ENCODE measurements at regions not wholly inside any gene's neighbourhood (a gene's known extent, or its start where the extent isn't known, plus 50 kb on each side); places are given as distances from the start of the nearest gene placed in this dataset.
"Not testable (repeated sequence)": the region's sequence is repeated elsewhere in the genome, so short reads cannot be mapped to it uniquely, and the experiment has no call there.

DNA sequence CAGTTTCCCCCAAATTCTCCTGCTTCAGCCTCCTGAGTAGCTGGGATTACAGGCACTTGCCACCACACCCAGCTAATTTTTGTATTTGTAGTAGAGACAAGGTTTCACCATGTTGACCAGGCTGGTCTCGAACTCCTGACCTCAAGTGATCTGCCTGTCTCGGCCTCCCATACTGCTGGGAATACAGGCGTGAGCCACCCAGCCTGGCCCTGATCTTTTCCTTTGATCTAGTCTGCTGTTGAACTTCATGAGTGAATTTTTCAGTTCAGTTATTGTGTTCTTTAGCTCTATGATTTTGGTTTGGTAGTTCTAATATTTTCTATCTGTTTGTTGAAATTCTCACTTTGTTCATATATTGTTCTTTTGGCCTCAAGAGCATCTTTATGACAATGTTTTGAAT, 83.4 kb upstream of the RAP2C start:
- H3K9me3 Mint-ChIP-seq, H3K4me3 Mint-ChIP-seq, H3K27me3 Mint-ChIP-seq, H3K27ac Mint-ChIP-seq, H3K4me1 Mint-ChIP-seq, H3K36me3 Mint-ChIP-seq: not testable (repeated sequence)

DNA sequence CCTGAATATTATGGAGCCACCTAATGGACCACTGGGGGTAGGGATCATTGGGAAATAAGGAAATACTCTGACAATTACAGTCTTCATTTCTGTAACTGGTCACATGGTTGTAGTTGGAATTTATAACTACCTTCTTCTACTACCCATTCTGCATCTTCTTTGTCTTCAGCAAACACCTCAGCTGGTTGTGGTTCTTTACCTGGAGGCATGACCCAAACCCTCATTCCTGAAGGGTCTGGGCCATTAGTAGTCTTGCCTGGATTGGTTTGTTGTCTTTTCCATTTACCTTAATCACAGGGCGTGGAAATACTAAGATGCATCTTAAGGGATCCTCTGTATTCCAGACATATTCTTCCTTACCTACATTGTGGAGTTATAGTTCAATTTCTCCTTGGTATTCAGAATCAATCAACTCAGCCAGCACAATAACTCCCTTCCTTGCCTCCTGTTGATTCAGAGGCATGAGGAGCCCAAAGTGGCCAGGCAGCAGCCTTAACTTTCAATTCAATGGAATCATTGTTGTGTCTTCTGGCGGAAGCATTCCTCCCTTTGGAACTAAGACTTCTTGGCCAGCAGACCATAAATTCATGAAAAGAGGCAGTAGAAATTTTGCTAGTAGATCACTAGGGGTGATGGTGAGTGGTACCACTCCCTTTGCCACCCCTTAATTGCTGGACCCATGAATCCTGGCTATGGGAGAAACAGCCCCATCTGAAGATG, 75.7 kb upstream of the RAP2C start:
- H3K27ac Mint-ChIP-seq, result no peak overlapping the region
- H3K4me1 Mint-ChIP-seq, result no peaks in the 10 kb centered on the region
- peaks cover 0 to 2% (median 0%) of the 10 kb centered on the region in 3 donors for H3K9me3 Mint-ChIP-seq
- H3K4me3 Mint-ChIP-seq, result no peak overlapping the region
- peaks cover 1% of the 10 kb centered on the region for H3K27me3 Mint-ChIP-seq
- H3K36me3 Mint-ChIP-seq, result peaks cover 2% of the 10 kb centered on the region

DNA sequence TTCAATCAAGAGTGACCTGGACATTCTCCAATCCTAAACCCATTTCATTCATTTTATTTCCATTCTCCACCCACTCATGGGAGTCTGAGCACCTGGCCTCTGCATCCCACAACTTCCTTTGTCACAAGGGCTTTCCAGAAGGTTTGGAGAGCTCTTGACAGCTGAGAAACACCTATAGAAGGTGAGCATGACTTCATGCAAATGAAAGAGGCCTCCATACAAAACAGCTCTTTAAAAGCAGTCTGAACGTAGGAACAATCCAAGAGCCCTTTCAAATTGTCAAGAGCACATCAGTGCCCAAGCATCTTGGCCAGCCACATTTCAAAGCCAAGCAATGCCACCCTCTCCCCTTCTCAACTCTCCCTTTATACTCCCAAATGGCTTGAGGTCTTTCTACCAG, 74.9 kb upstream of the RAP2C start:
- Mint-ChIP-seq H3K36me3 (peaks cover 2% of the 10 kb centered on the region), H3K27me3 (no peaks in the 10 kb centered on the region), H3K4me3 (no peak overlapping the region), H3K27ac (no peak overlapping the region), H3K4me1 (no peaks in the 10 kb centered on the region), H3K9me3 (peaks cover 0 to 2% (median 0%) of the 10 kb centered on the region in 3 donors)

DNA sequence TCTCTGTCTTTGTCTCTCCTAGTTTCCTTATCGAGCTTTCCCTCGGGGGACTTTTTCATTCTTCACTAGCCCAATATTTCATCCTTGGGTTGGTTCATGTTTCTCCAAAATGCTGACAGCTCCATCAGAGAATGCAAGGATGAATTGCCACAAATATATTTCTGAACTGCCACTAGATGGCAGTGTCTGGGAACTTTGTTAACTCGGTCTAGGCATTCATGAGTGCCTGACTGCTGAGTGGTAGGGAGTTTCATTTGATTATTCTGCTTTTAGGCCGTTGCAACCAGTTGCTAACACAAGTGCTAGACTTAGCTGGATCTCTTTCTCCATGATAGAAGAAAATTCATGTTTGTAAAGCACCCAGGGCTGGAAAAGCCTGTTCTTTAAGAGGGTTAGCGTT, 73.5 kb upstream of the RAP2C start:
- Mint-ChIP-seq H3K4me1 (no peaks in the 10 kb centered on the region), H3K36me3 (peaks cover 2% of the 10 kb centered on the region), H3K9me3 (no peaks in the 10 kb centered on the region), H3K27me3 (peaks cover 4% of the 10 kb centered on the region), H3K4me3 (no peak overlapping the region), H3K27ac (no peak overlapping the region)

DNA sequence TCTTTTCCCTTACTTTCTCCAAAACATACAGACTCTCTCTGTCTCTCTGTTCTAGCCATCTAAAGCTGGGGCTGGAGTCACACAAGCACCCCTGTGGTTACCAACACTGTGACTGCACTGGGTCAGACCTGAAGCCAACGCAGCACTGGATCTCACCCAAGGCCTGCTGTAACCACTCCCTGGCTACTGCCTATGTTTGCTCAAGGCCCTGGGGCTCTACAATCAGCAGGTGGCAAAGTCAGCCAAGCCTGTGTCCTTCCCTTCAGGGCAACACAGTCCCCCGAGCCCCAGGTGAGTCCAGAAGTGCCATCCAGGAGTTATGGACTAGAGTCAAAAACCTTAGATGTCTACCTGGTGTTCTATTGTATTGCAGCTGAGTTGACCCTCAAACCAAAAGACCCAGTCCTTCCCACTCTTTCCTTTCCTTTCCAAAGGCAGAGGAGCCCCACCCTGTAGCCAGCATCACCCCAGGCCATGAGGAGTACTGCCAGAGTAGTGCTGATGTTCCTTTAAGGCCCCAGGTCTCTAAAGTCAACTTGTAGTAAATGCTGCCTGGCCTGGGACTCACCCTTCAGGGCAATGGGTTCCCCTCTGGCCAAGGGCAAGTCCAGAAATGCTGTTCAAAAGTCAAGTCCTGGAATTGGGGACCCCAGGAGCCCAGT, 58.8 kb upstream of the RAP2C start:
- no peaks in the 10 kb centered on the region for H3K9me3 Mint-ChIP-seq
- H3K27me3 Mint-ChIP-seq, result no peaks in the 10 kb centered on the region
- H3K27ac Mint-ChIP-seq, result no peak overlapping the region
- H3K4me3 Mint-ChIP-seq, result no peak overlapping the region
- H3K4me1 Mint-ChIP-seq, result no peaks in the 10 kb centered on the region
- H3K36me3 Mint-ChIP-seq, result no peaks in the 10 kb centered on the region

DNA sequence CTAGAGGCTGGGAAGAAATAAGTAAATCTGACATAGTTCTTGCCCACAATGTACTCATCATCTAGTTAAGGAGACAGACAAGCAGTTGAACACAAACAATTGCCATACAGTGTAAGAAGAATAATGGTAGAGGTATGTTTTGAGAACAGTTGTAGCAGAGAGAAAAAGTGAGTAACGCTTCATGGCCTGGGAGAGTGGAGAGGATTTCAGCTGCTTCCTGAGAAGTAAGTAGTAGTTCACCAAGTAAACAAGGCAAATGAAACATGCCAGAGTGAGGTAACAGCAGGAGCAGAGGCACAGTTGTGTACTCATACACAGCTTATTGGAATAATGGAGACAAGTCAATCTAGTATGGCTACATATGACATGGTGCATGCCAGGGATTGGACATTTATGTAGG, 53.6 kb upstream of the RAP2C start:
- H3K36me3 Mint-ChIP-seq, result peaks cover 2% of the 10 kb centered on the region
- H3K4me1 Mint-ChIP-seq, result no peaks in the 10 kb centered on the region
- H3K27ac Mint-ChIP-seq, result peak overlapping the region in 1 of 3 donors; percentile 9
- no peaks in the 10 kb centered on the region for H3K27me3 Mint-ChIP-seq
- H3K9me3 Mint-ChIP-seq, result no peaks in the 10 kb centered on the region
- no peak overlapping the region for H3K4me3 Mint-ChIP-seq

DNA sequence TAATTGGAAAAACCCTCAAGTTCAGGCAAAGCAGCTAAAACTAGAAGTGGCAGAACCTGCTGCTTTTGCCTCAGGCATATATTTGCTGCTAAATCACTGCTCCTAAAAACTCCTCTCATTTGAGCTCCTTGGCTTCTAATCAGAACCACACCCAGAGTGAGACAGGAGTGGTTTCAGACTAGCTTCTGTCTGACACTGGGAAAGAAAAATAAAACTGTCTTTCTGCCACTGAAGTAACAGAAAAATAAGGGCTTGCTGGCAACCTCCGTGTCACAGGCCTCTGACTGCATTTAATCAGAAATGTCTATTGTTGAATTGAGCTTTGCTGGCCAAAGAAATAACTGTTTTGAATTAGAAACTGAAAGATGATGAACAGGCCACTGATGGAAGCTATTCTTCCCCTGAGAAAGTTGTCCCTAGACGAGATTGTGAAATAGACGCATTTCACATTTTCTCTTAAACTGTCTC, 52.1 kb upstream of the RAP2C start:
- Mint-ChIP-seq H3K9me3 (no peaks in the 10 kb centered on the region), H3K4me3 (no peak overlapping the region)

DNA sequence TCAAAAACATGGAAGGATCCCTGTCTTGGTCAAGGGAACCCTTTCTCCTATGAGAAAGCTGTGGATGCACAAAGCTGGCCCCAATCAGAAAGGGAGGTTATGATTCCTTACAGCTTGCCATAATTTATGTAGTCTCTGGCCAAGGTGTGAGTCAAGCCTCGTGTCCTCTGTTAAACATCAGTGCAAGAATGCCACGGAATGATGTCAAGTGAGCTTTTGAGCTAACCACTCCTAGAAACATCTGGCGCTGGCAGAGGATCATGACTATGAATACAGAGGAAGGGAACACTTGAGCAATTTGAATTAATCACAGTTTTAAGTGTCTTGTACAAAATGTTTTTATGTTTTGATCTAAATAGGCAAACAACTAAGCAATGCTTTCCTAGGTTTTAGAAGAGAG, 51.5 kb upstream of the RAP2C start:
- no peak overlapping the region for H3K4me3 Mint-ChIP-seq
- peaks cover 2% of the 10 kb centered on the region for H3K36me3 Mint-ChIP-seq
- no peaks in the 10 kb centered on the region for H3K4me1 Mint-ChIP-seq
- H3K9me3 Mint-ChIP-seq, result no peaks in the 10 kb centered on the region
- H3K27me3 Mint-ChIP-seq, result no peaks in the 10 kb centered on the region
- H3K27ac Mint-ChIP-seq, result no peak overlapping the region

More for the DNA sequence above, 52.1 kb upstream of the RAP2C start:
- no peaks in the 10 kb centered on the region for H3K27me3 Mint-ChIP-seq
- H3K36me3 Mint-ChIP-seq, result peaks cover 2% of the 10 kb centered on the region
- H3K27ac Mint-ChIP-seq, result no peak overlapping the region
- no peaks in the 10 kb centered on the region for H3K4me1 Mint-ChIP-seq

DNA sequence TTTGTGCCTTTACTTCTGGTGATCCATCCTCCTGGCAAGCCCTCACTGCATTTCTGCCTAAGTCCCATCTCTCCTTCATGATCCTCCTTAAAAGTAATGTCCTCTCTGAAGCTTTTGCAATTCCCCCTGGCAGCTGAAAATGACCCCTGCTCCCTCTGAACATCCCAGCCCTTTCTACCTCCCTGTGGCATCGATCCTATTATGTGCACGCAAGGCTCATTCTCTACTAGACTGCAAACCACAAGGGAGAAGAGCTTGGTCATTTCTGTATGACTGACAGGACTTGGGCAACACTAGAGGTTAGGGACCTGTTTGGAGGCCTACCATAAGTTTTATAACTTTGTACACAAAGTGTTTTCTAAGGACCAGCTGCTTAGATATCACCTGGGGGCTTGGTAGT, 50.8 kb upstream of the RAP2C start:
- Mint-ChIP-seq H3K36me3 (peaks cover 2% of the 10 kb centered on the region), H3K4me3 (no peak overlapping the region), H3K27me3 (no peaks in the 10 kb centered on the region), H3K27ac (no peak overlapping the region), H3K9me3 (no peaks in the 10 kb centered on the region), H3K4me1 (no peaks in the 10 kb centered on the region)
